Activated CD8-positive, alpha-beta memory T cell treated with anti-CD3 and anti-CD28 coated beads for 1 hour (primary cell): ENCODE measurements at regions not wholly inside any gene's neighbourhood (a gene's known extent, or its start where the extent isn't known, plus 50 kb on each side); places are given as distances from the start of the nearest gene placed in this dataset.
A peak's percentile ranks its signal among the peaks of the same experiment; 100 is the strongest.
"Not testable (repeated sequence)": the region's sequence is repeated elsewhere in the genome, so short reads cannot be mapped to it uniquely, and the experiment has no call there.

ENCODE experiments used
- DNase-seq, 2 donors: peaks; one replicate each; pipeline ENCODE4 v3.0.0-alpha.2; 2020; ENCODE audit warnings: low read depth in 1 of 2; ENCODE audit errors: extremely low read depth in 1 of 2

DNA sequence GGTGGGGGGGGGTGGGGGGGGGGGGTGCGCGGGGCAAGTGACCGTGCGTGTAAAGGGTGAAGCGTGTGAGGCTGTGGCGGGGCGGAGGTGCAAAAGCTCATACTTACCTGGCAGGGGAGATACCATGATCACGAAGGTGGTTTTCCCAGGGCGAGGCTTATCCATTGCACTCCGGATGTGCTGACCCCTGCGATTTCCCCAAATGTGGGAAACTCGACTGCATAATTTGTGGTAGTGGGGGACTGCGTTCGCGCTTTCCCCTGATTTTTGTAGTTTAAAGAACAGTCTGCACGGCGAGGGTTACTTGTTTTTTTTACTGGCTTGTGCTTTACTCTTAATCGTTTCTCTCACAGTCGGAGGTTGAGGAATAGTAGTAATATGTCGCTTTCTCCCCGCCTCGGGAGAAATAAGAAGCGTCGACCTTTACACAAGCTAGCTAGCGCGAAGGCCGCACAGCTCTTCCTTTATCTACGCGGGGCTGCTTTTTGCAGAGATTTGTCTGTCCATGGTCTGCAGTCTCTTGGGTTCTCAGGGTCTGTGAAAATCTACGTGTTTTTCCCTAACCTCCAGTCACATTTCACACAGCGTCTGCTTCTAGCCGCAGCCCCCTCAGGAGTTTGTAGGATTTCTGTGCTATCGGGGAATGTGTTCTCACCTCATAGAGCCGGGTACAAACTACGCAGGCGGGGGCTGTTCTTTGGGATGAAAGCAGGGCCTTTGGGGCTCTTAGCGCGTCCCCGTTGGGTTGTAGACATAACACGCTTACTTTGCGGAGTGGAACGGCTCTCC is 148.1 kb upstream of the NOTCH2NLA start:
- peak; percentile 37 to 39 for DNase-seq

DNA sequence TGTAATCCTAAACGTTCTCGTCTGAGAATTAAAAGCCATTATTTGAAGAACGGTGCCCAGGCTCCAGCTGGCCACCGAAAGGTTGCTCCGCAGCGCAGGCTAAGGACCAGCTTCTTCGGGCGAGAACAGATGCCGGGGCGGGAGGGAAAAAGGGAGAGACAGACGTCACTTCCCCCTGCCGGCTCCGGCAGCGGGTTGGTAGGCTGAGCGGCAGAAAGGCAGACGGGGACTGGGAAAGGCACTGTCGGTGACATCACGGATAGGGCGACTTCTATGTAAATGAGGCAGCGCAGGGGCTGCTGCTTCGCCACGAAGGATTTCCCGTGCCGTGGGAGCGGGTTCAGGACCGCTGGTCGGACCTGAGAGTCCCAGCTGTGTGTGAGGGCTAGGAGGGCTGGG is 147.5 kb upstream of the NOTCH2NLA start:
- DNase-seq, result peak; percentile 52 to 64

DNA sequence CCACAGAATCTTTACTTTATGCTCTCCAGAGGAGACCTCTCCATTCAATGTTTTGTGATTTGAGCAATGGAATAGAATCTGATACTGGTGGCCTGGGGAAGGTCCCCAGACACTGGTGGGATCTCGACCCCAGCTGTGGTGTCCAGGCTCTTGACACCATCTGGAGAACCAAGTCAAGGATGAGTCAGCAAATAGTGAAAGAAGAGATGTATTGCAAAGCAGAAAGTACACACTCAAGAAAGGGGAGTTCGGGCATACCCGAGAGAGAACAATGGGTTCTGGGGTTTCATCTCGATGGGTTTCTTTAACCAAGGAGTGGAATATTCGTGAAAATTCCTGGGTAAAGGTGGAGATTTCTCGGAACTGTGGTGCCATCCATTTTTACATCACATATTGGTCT is 146.3 kb upstream of the NOTCH2NLA start:
- not testable (repeated sequence) for DNase-seq

DNA sequence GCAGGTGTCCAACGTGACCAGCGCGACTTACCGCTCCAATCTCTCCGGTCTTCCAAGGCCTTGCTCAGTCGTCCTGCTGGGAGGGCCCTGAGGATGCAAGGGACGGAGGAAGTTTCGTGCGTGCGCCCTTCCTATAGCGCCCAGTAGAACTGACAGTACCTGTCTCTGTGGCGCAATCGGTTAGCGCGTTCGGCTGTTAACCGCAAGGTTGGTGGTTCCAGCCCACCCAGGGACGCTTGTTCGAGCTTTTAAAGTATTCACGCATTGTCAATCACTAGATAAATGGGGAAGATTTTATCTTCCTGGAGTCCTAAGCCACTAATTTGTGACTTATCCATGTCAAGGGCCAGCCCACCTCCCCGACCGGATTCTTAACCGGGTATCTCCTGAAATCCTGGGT is 141.1 kb upstream of the NOTCH2NLA start:
- peak in 1 of 2 donors; percentile 23 for DNase-seq

DNA sequence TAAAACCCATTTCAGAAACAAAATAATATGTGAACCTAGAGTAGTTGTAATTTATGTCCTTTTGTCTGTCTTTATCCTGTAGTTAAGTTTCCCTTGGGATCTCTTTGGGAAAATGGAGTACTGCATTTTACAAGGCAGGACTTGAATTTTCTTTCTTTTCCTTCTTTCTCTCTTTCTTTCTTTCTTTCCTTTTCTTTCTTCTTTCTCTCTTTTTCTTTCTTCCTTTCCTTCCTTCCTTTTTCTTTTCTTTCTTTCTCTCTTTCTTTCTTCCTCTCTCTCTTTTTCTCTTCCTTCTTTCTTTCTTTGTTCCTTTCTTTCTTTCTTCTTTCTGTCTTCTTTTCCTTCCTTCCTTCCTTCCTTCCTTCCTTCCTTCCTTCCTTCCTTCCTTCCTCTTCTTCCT is 126.6 kb upstream of the NOTCH2NLA start:
- not testable (repeated sequence) for DNase-seq

DNA sequence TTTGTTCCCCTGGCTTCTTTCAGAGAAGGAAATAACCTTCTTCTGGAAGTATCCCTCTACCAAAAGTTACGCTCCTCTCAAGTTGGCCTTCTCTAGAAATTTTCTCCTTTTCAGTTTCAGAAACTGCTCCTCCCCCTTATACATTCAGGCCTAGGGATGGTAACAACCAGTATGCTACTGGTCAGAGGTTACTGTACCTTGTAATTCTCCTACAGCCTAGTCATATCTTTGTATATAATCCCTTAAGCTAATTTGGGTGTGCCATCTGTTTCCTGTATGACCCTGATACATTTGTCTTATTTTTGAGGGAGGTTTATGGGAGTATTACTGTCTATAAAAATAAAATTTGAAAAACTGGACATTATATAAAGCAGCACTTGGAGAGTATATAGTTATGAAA is 98.0 kb upstream of the NOTCH2NLA start:
- DNase-seq, result not testable (repeated sequence)

DNA sequence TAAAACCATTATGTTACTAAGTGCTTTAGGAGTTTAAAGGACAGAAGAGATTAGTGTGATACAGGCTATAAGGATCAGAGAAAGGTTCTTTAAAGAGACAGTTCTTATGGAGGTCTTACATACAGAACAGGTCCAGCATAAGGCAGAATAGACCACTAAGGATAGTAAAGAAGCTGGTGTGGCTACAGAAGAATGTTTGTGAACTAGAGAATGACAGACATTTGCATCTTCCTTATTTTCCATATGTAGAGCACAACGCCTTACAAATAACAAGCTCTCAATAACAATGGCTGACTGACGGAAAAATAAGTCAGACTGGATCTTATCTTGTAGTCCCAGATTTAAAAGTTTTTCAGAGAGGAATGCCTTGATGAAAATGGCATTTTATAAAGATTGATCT is 95.6 kb upstream of the NOTCH2NLA start:
- not testable (repeated sequence) for DNase-seq

DNA sequence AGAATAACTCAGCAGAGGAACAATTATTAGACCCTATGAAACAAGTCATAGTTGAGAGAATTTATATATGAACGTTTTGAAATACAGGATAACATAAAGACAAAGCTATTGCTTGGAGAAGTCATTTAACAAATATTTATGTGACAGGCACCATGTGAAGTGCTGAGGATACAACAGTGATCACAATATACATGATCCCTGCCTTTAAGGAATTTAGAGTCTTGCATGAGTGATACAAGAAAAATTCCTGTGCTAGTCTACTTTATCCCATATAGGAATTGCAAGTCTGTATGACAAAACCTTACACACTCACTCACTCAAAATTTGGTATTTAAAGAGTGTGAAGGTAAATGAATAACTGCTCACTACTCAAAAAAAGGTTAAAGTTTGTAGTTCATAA is 94.5 kb upstream of the NOTCH2NLA start:
- DNase-seq, result not testable (repeated sequence)

DNA sequence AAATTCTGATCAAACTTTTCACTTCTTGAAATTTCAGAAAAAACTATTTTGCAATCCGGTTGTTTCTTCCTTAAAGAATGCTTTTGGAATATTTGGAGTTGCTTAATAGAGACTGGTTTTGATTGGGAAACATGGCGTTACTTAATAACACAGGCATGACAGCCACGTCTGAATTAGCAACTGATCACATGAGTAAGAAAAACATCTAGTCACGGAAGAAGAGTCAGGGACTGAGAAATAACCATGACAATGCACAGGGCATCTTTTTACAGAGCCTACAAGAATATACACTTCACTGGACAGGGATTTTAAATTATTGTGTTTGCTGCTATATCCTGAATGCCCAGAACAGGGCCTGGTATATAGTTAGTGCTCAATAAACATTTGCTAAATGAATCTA is 94.1 kb upstream of the NOTCH2NLA start:
- DNase-seq, result not testable (repeated sequence)

DNA sequence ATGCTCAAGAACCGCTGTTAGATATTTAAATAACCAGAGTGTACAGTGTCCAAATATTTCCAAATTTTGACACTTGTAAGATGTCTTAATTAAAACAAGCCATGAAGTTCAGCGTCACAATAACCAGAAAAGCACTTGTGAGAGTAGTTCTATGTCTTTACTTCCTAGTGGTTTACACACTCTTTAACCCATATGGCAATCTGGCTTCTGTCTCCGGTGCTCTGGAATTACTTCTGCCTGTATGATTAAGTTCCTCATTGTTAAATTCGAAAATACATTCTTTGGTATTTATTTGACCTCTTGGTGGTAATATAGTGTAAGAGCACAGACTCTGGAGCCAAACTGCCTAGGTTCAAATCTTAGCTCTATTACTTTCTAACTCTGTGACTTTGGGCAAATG is 89.9 kb upstream of the NOTCH2NLA start:
- DNase-seq, result not testable (repeated sequence)

DNA sequence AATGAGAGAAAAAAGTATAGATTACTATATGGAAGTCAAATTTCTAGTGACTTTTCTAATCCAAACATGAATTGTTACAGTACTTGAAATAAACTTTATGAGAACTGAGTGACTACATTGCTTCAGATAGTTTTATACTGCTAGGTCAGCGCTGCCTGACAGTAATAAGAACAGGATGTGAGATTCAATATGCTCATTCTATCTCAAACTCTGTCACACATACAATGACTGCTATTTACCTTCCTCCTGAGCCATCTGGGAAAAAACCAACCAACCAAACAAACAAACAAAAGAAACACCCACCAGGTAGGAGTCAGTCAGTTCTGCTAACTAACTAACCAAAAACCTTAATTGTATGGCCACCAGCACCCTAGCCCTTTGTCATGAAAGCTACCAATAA is 89.0 kb upstream of the NOTCH2NLA start:
- not testable (repeated sequence) for DNase-seq

DNA sequence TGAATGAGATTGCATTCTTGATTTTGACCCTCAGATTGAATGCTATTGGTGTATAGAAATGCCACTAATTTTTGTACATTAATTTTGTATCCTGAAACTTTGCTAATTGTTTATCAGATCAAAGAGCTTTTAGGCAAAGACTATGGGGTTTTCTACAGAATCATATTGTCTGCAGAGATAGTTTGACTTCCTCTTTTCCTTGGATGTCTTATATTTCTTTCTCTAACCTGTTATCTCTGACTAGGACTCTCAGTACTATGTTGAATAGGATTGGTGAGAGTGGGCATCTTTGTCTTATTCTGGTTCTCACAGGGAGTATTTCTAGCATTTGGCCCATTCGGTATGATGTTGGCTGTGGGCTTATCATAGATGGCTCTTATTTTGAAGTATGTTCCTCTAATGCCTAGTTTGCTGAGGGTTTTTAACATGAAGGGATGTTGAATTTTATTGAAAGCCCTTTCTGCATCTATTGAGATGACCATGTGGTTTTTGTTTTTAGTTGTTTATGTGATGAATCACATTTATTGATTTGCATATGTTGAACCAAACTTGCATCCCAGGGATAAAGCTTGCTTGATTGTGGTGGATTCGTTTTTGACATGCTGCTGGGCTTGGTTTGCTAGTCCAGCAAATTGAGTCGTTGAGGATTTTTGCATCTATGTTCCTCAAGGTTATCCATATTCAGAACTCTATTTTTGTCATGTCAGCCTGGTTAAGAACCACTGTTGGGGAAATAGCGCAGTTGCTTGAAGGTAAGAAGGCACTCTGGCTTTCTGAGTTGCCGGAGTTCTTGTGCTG is 85.8 kb upstream of the NOTCH2NLA start:
- not testable (repeated sequence) for DNase-seq

DNA sequence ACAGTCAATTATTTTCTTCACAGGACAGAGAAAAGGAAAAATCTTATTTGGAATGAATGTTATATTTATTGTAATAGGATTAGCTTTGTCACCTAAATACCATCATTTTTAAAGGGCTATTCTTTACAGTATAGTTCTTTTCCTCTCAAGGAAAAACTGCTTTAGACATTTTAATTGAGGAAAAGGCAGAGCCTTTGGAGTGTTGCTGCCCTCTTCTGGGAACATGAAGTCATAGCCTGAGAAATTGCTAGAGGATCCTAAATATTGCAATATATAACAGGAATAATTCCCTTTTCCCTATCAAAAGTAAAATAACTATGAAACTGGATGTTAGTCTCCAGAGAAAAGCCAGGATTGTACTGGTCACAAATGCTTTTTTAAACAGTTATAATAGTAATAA is 81.8 kb upstream of the NOTCH2NLA start:
- not testable (repeated sequence) for DNase-seq

DNA sequence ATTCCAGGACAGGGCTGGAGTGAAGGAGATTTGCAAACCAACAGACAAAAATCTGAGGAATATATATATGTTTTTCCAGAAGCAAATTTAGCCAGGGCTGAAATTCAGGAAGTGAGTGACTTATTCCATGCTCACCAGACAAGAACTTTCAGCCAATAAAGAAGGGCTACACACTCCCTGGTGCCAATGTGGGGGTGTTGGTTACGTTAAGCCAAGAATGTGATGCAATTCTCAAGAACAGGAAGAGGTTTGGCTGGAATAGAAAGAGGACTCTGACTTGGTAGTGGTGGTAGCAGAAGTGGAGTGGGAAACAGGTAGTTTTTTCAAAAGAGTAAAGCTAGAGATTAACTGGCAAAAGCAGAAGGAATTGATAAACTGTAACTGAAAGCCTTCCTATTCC is 80.6 kb upstream of the NOTCH2NLA start:
- DNase-seq, result not testable (repeated sequence)

DNA sequence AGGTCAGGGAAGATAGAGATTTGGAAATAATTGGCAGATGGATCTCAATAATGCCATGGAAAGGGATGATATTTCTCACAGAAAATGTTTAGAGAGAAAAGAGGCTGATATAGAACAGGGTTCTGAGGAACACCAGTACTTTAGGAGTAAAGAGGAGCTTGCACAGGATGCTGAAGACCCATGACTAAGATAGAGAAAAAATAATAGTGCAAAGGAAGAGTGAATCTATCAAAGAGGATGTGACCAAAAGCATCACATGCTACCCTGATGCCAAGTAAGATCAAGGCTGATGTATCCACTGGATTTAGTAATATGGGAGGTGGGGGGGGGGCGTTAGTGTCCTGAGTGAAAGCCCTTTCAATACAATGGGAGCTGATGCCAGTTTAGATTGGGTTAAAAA is 80.1 kb upstream of the NOTCH2NLA start:
- DNase-seq, result not testable (repeated sequence)

DNA sequence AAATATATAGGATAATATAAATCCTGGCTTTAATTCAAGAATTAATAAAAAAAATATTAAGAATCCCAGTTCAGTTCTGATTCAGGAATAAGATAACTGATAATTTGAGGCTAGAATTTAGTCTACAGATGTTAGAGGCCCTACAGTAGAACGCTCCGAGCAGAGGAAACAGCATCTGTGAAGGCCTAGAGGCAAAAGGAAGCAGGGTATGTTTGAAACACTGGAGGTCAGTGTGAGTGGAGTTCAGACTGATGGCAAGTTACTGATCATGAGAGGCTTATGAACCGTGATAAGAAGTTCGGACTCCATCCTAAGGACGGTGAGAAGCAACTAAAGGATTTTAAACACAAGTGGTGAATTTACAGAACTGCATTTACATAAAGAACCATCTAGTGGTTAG is 79.3 kb upstream of the NOTCH2NLA start:
- DNase-seq, result not testable (repeated sequence)

DNA sequence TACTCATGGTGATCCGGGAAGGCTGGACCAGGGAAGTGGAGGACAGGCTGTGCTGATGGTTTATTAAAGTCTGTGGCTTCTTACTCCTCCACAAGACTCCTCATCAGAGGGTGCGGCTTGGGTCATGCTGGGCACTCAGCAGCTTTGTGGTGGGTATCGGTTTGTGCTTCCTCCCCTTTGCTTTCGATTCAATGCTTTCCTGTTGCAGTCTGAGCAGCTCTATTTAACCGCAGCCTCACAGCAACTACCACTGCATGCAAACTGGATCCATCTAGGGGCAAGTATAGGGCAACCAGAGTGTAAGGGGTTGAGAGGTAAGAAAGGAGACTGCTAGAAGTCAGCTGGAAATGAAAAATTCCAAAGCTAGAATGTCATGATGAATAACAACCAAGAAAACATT is 78.8 kb upstream of the NOTCH2NLA start:
- not testable (repeated sequence) for DNase-seq

DNA sequence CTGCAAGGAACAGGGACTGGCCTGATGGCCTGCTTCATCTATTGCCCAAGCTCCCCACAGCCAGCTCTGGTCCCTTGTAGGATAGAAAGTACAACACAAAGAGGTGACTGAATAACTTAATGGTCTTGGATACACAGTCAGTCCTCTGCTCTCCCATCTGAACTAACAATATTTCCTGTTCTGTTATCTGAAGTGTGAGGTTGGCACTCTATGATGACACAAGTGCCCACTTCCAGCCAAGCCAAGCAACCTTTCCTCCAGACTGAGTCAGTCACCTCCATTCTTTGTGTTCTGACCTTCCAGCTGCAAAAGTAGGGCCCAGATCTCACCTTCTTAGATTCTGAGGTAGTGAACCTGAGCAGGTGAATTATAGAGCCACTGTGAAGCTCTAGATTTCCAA is 77.8 kb upstream of the NOTCH2NLA start:
- not testable (repeated sequence) for DNase-seq

DNA sequence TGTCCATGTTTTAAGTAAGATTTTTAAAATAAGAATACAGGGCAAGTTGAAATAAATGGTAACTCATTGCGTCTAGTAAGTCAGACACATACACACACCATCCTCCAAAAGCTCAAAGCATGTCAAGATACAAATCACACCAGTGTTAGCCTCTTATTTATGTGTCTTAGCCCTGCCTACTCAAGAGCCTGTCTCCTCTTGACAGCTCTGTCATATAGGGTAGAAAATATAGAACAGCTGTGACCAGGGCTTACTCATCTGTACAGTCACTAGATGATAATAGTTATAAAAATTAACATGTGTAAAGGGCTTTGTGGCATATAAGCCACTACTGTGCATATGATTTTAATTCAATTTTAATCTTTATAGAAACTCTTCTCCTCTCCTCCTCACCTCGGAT is 76.6 kb upstream of the NOTCH2NLA start:
- DNase-seq, result not testable (repeated sequence)

DNA sequence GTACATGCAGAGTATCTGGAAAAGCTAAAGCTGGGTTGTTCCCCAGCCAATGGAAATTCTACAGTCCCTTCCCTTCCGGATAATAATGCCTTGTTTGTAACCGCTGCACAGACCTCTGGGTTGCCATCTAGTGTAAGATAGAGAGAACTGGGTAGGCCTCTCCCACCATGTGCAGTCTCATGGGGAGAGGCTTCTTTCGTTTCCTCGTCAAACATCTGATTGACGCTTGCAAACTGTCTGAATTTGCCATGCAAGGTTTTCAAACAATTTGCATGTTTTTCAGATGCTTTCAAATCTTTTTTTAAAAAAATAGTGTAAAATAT is 69.7 kb upstream of the NOTCH2NLA start:
- DNase-seq, result not testable (repeated sequence)

DNA sequence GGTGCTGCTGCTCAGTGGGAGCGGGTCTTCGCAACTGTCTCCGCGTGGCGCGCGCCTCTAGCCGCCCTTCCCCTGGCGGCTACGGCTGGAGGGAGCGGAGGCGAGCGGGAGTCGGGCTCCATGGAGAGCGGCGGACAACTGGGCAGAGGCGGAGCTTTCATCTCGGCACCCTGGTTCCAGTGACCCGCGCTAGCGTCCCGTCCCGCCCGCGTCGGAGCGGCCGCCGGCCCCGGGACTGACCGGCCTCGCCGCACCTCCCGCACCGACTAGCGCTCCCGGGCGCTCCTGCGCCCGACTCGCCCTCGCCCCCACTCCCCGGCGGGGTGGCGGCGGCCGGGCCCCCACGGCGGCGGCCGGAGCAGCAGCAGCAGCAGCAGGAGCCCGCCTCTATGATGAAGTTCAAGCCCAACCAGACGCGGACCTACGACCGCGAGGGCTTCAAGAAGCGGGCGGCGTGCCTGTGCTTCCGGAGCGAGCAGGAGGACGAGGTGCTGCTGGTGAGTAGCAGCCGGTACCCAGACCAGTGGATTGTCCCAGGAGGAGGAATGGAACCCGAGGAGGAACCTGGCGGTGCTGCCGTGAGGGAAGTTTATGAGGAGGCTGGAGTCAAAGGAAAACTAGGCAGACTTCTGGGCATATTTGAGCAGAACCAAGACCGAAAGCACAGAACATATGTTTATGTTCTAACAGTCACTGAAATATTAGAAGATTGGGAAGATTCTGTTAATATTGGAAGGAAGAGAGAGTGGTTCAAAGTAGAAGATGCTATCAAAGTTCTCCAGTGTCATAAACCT is 69.2 kb upstream of the NOTCH2NLA start:
- DNase-seq, result not testable (repeated sequence)
